ENCODE measurements at regions not wholly inside any gene's neighbourhood (a gene's known extent, or its start where the extent isn't known, plus 50 kb on each side); places are given as distances from the start of the nearest gene placed in this dataset.

DNA sequence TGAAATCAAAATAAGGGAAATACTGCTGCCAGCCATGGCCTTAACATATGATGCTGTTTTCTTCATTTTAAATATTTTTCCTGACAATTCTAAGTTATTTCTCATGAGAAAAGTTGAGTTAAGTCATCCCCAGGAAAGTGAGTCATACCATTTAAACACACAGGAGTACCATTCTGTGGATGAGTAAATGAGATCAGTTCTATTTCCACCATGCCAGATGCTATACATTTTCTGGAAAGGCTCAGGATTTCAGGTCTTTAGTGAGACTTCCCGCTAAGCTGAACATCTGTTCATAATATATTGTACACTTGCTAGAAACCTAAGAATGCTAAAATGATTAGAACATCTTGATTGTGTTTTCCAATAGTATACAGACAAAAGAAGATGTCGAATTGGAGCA lies 256.2 kb upstream of the MANEA start:
- H2AFZ ChIP-seq (ENCODE audit: low read depth, low read length, poor library complexity, severe bottlenecking) = no peak overlapping the region
- CTCF ChIA-PET = no interaction called here
- BruUV-seq (replicated peaks) = no TSS peak

More for the DNA sequence above, 256.2 kb upstream of the MANEA start:
- TF ChIP-seq POLR2AphosphoS5 (IDR thresholded peaks at IDR 0.05; ENCODE audit: low read depth, low read length) (no peak), ZFX (IDR thresholded peaks at IDR 0.05) (no peak), SRF (IDR thresholded peaks at IDR 0.05; ENCODE audit: low read depth) (no peak), FOSL1 (IDR thresholded peaks at IDR 0.05; ENCODE audit: low read depth) (no peak), EGR1 (IDR thresholded peaks at IDR 0.05; ENCODE audit: low read depth) (no peak), CEBPB (IDR thresholded peaks at IDR 0.05; ENCODE audit: low read depth) (no peak), RAD21 (IDR thresholded peaks at IDR 0.05; ENCODE audit: low read depth) (no peak), ZBTB33 (IDR thresholded peaks at IDR 0.05; ENCODE audit: extremely low read depth, insufficient replicate concordance, low read length) (no peak), EZH2 (IDR thresholded peaks at IDR 0.05) (no peak), SP1 (IDR thresholded peaks at IDR 0.05; ENCODE audit: low read depth) (no peak), ZNF274 (IDR thresholded peaks at IDR 0.05; ENCODE audit: low read depth, low read length) (no peak), SIN3A (IDR thresholded peaks at IDR 0.05; ENCODE audit: low read depth) (no peak), CBX3 (IDR thresholded peaks at IDR 0.05; ENCODE audit: low read depth) (no peak), POLR2A (IDR thresholded peaks at IDR 0.05; ENCODE audit: borderline replicate concordance, extremely low read depth, insufficient read depth, insufficient read length) (no peak), EZH2phosphoT487 (IDR thresholded peaks at IDR 0.05; ENCODE audit: borderline replicate concordance) (no peak), TCF7L2 (IDR thresholded peaks at IDR 0.05; ENCODE audit: borderline replicate concordance, extremely low read depth, insufficient read depth, insufficient read length) (no peak)
- TF ChIP-seq, protein P1, sequence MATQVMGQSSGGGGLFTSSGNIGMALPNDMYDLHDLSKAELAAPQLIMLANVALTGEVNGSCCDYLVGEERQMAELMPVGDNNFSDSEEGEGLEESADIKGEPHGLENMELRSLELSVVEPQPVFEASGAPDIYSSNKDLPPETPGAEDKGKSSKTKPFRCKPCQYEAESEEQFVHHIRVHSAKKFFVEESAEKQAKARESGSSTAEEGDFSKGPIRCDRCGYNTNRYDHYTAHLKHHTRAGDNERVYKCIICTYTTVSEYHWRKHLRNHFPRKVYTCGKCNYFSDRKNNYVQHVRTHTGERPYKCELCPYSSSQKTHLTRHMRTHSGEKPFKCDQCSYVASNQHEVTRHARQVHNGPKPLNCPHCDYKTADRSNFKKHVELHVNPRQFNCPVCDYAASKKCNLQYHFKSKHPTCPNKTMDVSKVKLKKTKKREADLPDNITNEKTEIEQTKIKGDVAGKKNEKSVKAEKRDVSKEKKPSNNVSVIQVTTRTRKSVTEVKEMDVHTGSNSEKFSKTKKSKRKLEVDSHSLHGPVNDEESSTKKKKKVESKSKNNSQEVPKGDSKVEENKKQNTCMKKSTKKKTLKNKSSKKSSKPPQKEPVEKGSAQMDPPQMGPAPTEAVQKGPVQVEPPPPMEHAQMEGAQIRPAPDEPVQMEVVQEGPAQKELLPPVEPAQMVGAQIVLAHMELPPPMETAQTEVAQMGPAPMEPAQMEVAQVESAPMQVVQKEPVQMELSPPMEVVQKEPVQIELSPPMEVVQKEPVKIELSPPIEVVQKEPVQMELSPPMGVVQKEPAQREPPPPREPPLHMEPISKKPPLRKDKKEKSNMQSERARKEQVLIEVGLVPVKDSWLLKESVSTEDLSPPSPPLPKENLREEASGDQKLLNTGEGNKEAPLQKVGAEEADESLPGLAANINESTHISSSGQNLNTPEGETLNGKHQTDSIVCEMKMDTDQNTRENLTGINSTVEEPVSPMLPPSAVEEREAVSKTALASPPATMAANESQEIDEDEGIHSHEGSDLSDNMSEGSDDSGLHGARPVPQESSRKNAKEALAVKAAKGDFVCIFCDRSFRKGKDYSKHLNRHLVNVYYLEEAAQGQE (IDR thresholded peaks at IDR 0.05; ENCODE audit: low read depth) = no peak
- TF ChIP-seq, protein P2, sequence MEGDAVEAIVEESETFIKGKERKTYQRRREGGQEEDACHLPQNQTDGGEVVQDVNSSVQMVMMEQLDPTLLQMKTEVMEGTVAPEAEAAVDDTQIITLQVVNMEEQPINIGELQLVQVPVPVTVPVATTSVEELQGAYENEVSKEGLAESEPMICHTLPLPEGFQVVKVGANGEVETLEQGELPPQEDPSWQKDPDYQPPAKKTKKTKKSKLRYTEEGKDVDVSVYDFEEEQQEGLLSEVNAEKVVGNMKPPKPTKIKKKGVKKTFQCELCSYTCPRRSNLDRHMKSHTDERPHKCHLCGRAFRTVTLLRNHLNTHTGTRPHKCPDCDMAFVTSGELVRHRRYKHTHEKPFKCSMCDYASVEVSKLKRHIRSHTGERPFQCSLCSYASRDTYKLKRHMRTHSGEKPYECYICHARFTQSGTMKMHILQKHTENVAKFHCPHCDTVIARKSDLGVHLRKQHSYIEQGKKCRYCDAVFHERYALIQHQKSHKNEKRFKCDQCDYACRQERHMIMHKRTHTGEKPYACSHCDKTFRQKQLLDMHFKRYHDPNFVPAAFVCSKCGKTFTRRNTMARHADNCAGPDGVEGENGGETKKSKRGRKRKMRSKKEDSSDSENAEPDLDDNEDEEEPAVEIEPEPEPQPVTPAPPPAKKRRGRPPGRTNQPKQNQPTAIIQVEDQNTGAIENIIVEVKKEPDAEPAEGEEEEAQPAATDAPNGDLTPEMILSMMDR (IDR thresholded peaks at IDR 0.05 in 2 of 3, conservative IDR thresholded peaks at IDR 0.05 in 1 of 3; ENCODE audit: borderline replicate concordance in 1 of 3, insufficient read depth in 1 of 3, low read depth in 2 of 3, low read length in 2 of 3) = no peak
- TF ChIP-seq, protein P3, sequence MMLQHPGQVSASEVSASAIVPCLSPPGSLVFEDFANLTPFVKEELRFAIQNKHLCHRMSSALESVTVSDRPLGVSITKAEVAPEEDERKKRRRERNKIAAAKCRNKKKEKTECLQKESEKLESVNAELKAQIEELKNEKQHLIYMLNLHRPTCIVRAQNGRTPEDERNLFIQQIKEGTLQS (IDR thresholded peaks at IDR 0.05) = no peak
- TF ChIP-seq, protein P4, sequence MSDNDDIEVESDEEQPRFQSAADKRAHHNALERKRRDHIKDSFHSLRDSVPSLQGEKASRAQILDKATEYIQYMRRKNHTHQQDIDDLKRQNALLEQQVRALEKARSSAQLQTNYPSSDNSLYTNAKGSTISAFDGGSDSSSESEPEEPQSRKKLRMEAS (IDR thresholded peaks at IDR 0.05) = no peak
- ATAC-seq = no peak
- H3K9me2 ChIP-seq (ENCODE audit: insufficient read depth) = no peaks in the 10 kb centered on the region
- POLR2A ChIA-PET = no interaction called here
- no peak overlapping the region for H3K4me3 ChIP-seq (replicated peaks in 1 of 2; ENCODE audit: low read depth in 1 of 2, low read length in 2 of 2)
- no peak overlapping the region for H3K4me2 ChIP-seq (ENCODE audit: low read length)
- intact Hi-C loops (cut with micrococcal nuclease) = no loop called here
- H3K9me3 ChIP-seq (ENCODE audit: control insufficient read depth in 1 of 2, insufficient read depth in 1 of 2, low read depth in 1 of 2, low read length in 2 of 2) = no peaks in the 10 kb centered on the region; a peak in 1 of 4 replicates
- H3K27me3 ChIP-seq (ENCODE audit: insufficient read depth, low read length) = no peaks in the 10 kb centered on the region
- no peaks in the 10 kb centered on the region for H4K20me1 ChIP-seq (ENCODE audit: insufficient read depth)
- H3K79me2 ChIP-seq (ENCODE audit: insufficient read depth, low read length) = no peaks in the 10 kb centered on the region
- no peak overlapping the region for H3K27ac ChIP-seq (ENCODE audit: low read depth, low read length)
- H3K36me3 ChIP-seq (ENCODE audit: control insufficient read depth in 1 of 2, insufficient read depth in 2 of 2, low read length in 2 of 2) = no peaks in the 10 kb centered on the region
- H3K4me1 ChIP-seq (ENCODE audit: control insufficient read depth in 1 of 2, insufficient read depth in 2 of 2, low read length in 2 of 2) = peaks cover 0 to 5% of the 10 kb centered on the region in 2 experiments; a peak in 2 of 4 replicates
- H3K9ac ChIP-seq (ENCODE audit: low read length) = no peak overlapping the region
- no peak for DNase-seq (ENCODE audit: low read depth, low spot score)
- RAD21 ChIA-PET (ENCODE audit: low non-redundant PET in 1 of 2, low total read pairs in 2 of 2, uncharacterized antibody in 2 of 2, unreplicated experiment in 2 of 2) = no interaction called here
